Right kidney (tissue), 1 donor: ENCODE measurements at regions not wholly inside any gene's neighbourhood (a gene's known extent, or its start where the extent isn't known, plus 50 kb on each side); places are given as distances from the start of the nearest gene placed in this dataset.

Source experiments
- DNase-seq: peaks from one replicate; pipeline ENCODE4 v3.0.0-alpha.2; 2016

DNA sequence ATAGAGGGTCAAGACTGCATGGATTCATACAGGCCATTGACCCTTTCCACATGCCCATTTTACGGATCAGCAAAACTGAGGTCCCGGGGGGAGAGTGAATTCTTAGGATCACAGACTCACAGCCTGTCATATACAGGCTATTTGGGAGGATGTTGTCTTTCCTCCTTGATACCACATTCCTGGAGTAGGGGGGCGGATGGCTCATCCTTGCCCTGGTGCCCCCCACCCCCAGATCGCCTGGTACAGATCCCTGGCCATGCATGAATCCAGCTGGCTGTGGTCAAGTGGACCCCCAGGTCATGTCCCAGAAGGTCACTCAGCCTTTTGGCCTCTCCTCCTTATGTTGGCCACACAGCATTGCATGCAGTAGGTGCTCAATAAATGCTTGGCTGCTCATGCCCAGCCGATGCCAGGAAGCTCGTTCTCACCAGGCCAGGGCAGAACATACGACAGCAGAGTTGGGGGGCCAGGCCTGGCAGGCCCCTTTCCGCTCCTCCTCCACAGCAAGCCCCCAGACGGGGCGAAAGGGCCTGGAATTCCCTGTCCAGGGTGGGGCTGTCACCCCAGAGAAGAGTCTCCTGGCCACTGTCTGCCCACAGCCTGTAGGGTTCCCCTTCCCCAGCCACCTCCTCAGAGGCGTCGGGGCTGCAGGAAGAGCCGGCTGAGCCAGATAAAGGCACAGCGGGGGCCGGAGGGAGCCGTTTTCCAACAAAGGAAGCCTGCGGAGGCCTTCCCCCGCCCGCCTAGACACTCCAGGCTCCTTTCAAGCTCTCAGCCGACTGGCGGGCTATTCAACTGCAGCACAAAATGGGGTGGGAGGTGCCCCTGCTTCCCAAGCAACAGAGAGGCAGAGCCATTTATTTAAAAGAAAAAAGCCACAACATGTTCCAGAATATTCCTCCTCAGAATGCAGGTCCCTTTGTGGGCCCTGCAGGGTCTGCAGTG lies 215.7 kb upstream of the CIBAR2 start:
- peak; percentile 78 for DNase-seq

- no peak for DNase-seq
Observed at GRCh38 chr16:85328676-85329058, 216.4 kb upstream of the CIBAR2 start.

DNA sequence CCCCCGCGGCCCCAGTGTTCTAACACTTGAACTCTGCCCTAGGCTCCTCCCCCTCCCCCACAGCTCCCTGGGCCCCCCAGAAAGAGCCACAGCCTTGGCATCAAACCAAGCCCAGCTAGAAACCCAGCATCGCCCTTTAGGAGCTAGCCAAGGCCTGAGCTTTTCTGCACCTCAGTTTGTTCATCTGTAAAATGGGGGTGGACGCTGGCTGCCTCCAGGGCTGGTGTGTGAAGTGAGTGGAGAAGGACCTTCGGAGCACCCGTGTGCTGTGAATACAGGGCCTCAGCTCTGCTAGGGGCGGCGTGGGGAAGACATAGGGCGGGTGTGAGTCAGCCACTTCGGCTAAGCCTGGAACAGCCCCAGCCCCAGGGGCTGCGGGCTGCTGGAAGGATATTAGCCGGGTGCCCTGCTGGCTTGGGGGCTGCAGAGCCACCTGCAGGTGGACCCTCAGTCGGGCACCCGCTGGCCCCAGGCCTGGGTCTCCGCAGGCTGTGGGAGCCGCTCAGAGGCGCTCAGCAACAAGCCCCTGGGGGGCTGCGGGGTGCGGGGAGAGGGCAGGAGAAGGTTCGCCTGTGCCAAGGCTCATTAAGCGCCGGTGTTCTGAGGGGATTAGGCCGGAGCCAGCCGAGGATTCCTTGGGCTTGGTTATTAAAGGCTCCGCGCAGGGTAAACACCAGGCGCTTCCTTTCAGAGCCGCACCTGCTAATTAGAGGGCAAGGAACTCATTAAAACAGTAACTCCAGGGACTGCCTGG lies 217.0 kb upstream of the CIBAR2 start:
- DNase-seq: peak; percentile 72

DNA sequence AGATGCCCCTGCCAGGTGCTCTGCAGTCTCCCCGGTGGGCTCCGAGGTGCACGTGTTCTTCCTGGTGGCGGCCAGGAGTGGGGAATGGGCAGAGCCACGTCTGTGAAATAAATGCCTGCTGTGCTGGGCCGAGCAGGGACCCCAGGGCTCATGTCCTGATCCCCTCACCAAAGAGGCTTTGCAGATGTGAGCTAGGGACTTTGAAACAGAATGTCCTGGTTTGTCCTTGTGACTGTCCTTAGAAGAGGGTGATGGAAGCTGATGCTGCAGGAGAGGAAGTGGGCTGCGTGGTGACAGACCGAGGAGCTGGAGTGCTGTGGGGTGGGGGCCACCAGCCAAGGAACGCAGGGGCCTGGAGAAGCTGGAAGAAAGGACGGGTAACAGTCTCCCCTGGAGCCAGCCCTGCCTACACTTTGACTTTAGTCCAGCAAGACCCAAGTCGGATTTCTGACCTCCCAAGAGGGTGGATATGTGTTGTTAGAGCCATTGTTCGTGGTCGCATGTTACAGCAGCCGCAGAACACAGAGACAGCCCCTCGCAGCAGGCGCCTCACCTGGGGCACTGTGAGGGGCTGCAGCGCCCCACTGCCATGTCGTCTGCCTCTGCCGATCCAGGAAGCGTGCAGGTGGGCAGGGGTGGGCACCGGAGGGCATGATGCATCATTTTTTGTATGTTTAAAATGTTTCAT lies 217.9 kb upstream of the CIBAR2 start:
- peak; percentile 56 for DNase-seq

- peak; percentile 55 for DNase-seq
Observed at GRCh38 chr16:85330694-85331188, 218.5 kb upstream of the CIBAR2 start.

- DNase-seq: no peak
Observed at GRCh38 chr16:85331688-85332087, 219.4 kb upstream of the CIBAR2 start.

GRCh38 chr16:85332175-85332574 lies 219.9 kb upstream of the CIBAR2 start:
- no peak for DNase-seq

- no peak for DNase-seq
Observed at GRCh38 chr16:85333337-85333736, 221.1 kb upstream of the CIBAR2 start.

DNA sequence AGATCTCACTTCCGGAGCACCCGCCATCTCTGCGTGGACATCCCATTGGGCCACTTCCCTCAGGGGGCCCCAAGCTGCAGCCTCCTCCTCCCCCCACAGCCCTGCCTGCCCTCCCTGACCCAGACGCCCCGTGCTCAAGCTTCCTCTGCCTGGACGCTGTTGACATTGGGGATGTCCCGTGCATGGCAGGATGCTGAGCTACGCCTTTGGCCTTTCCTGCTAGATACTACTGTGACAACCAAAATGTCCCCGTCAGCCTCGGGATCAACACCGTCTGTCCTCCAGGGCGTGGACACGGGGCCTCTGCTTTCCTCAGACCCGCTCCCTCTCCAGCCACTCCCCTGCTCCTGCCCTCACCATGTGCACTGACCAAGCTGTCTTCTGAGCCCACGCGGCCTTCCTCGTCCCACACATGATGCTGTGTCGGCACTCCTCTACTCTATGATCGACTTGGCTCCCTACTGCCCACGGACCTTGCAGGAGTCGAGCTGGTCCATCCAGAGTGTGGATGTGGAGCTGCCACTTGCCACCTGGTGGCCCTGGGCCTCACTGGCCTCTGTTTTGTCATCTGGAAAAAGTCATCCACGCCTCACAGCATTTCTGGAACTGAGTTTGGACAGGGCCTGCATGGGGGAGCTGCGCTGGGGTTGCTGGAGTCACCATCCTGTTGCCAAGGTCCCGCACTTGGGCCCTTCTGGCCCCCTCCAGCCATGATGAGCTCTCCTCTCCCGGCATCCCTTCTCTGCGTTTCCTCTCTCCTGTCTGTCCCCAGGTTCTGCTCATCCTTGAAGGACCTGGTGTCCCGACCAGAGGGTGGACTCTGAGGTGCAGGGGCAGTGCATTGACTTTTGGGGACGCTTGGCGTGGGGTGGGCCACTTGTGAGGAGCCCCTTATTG lies 221.7 kb upstream of the CIBAR2 start:
- no peak for DNase-seq

DNA sequence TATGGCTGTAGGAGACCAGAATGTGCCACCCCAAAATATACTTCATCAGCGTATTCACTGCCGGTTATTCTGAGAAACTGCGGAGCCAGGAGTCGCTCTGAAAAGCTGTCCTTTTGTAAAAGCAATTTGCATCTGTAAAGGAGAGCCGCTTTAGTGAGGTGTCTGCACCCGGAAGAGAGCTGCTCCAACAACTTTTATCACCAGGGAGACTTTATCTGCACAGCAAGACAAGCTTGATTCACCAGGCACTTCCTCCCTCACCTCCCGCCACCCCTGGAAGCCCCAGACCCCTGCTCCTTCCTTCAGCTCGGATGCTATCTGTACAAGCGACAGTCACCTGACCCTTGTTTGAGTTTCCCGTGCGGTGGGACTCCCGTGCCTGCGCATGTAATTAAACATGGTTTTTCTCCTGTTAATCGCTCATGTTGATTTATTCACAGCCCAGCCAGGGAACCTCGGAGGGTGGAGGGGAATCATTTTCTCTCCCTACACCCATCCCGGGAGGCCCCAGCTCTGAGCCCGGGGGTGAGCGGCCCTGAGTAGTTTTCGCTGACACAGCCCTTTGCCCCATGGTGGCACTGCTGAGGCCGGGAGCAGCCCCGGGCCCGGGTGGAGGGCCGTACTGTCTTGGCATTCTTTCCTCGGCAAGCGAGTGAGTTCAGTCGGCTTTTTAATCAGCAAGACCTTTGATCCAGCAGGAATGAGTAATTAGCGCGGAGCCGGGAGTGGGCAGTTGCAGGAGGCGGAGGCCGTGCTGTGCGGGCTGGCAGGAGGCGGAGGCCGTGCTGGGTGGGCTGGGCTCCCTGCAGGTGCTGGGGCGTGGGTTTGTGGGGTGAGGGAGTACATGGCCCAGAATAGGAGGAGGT lies 222.7 kb upstream of the CIBAR2 start:
- DNase-seq: peak; percentile 74

GRCh38 chr16:85335584-85336491 lies 223.6 kb upstream of the CIBAR2 start:
- no peak for DNase-seq

DNA sequence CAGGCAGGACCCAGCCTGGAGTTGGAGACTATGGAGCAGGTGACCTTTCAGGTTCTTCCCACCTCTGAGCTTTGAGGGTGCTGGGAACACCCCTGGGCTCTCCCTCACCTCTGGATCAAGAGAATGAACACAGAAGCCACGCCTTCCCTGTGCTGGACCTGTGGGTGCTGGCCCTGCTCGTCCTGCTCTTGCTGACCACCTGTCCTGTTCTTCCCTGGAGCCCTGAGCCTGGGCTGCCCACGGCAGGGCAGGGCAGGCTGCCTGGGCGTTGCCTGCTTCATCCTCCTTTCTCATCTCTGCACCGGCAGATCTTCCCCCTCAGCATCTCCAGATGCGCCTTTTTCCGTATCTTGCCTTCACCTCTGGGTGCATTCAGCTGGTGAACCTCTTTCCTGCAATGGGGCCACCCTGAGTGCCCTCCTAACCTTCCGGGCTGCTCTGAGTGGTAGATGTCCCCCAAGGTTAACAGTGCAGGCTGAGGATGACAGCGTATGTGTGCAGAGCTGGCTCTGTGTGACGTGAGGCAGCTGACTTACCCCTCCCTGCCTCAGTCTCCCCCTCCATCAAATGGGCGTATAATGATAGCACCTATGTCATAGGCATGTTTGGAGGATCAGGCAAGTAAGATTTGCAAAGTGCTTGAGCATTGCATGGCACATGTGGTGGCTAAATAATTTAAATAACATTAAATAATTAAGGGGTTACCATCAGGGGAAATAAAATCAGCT lies 225.8 kb upstream of the CIBAR2 start:
- no peak for DNase-seq

DNA sequence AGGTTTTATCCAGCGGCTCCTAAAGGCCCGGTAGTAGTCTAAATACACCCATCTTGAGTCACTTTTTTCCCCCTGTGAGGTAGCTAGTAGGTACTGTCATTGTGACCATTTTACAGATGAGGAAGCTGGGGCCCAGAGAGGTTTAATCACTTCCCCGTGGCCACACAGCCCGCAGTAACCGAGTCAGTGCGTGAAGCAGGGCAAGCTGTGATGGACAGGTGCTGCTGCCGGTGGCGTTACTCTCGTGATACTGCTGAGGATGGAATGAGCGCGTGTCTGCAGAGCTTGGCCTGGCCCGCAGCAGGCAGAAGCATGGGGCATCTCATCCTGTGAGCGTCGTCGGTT lies 226.3 kb upstream of the CIBAR2 start:
- no peak for DNase-seq

DNA sequence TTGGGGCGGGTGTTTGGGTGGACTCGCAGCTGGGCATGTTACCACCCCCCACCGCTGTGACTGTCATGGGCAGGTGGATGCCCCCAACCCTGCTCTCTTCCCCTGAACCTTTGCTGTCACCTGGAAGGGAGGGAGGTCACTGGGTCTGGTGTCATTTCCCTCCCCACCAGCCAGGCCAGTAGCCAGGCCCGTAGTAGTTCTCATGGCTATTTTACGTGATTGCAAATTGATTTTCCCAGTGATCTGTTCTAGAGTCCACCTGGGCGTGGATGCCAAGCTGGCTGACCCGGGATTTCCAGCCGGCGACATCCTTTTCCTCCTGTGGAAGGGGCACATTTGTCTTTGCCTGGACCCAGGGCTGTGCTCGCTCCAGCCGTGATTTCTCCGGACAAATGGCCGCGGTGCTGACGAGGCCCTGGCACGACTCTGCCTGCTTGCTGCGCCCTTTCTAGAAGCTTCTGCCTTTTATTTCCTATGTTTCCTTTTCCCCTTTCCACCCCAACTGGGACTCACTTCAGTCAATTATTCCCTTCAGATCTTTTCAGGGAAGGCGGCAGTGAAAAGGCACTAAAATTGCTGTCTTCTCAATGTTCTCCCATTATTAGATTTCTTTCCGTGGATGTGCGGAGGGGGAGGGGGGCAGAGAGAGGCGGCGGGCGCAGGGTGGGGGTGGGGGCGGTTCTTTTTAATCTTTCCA lies 226.9 kb upstream of the CIBAR2 start:
- DNase-seq: no peak

GRCh38 chr16:85341972-85342695 lies 229.9 kb upstream of the CIBAR2 start:
- DNase-seq: no peak

- no peak for DNase-seq
Observed at GRCh38 chr16:85344502-85345128, 232.3 kb upstream of the CIBAR2 start.

GRCh38 chr16:85345129-85345639 lies 232.9 kb upstream of the CIBAR2 start:
- no peak for DNase-seq
